GM19239 (cell line): ENCODE measurements at regions not wholly inside any gene's neighbourhood (a gene's known extent, or its start where the extent isn't known, plus 50 kb on each side); places are given as distances from the start of the nearest gene placed in this dataset.
A peak's percentile ranks its signal among the peaks of the same experiment; 100 is the strongest.
"Not testable (repeated sequence)": the region's sequence is repeated elsewhere in the genome, so short reads cannot be mapped to it uniquely, and the experiment has no call there.

ENCODE experiments used
- DNase-seq: peaks from one replicate; pipeline ENCODE4 v3.0.0; 2011; ENCODE audit warnings: low spot score; ENCODE audit not compliant: insufficient read length
- FAIRE-seq: peaks from 2 replicates; lab custom pipeline; 2011; peaks lifted over from hg19 to GRCh38; lab: Jason Lieb, UNC

DNA sequence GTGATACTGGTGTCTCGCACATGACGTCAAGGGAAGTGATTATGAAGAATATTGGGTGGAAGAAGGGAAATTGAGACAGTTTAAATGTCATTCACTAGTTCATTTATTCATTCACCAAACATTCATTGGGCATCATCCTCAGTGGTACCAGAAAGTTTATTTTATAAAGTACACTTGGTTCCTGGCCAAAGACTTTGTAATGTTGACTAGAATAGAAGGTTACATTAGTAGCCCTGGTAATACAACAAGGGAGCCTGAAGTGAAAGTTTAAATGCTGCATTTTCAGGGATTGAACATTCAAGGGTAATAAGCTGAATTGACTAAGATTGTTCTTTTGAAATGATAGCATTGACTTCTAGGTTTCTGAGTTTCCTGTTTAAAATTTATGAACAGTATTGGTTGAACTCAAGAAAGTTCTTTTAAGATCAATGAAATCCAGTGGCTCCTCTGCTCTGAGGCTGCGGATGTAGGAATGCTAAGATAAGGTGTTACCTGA is 236.8 kb upstream of the BTG1 start:
- no peak for FAIRE-seq
- no peak for DNase-seq

DNA sequence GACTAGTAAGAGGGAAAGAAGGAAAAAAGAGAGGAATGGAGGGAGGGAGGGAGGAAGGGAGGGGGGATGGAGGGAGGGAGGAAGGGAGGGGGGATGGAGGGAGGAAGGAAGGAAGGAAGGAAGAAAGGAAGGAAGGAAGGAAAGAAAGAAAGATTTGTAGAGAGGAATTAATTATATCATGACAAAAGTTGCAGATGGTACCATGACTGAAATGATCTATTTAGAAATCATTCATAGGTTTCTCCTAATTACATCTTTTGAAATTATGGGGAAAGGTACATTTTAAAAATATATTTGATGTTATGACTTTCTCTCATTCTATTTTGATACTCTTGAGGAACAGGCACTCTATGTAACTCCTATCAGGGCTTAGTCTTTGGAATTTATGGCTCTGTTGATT is 236.2 kb upstream of the BTG1 start:
- FAIRE-seq, result no peak
- no peak for DNase-seq

DNA sequence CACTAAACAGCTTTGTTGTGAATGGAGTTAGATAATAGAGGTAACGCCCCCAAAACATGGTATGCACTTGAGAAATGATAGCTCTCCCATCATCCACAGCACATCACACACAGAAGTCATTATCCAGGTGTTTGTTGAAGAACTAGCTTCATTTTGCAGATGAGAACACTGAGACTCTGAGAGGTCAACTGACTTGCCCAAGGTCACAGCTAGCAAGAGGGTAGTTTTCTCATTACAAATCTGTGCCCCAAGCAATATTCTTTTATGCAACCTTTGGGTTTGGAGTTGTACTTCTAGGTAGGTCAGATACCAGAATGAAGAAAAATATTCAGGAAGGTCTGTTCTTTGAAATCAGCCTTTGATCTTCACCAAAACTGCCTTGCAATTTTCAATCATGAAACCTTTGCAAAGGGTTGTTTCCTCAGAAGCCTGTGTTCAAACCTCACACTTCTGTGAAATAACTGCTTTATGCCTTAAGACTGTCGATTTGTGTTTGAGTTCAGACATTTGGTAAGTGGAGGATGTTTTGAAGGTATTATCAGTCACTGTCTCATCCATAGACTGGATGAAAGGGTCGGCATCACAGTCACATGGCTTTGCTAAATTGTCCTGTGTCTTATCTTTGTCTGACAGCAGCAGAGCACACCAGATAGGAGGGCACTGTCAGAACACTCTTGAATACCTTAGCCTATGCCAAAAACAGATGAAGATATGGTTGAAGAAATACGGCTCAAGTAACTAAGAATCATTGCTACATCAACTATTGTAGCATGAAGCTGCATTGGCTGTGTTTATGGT is 233.2 kb upstream of the BTG1 start:
- DNase-seq, result no peak
- FAIRE-seq, result no peak

DNA sequence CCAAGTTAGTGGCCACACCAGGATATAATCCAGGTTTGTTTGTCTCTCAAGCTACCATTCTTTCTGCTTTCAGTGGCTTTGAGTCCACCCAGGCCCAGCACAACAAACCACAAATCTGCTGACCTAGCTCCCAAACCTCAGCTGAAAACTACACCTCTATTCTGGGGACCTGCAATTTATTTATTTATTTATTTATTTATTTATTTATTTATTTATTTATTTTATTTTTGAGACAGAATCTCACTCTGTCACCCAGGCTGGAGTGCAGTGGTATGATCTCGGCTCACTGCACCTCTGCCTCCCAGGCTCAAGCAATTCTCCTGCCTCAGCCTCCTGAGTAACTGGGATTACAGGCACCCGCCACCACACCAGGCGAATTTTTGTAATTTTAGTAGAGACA is 229.9 kb upstream of the BTG1 start:
- DNase-seq, FAIRE-seq: not testable (repeated sequence)

DNA sequence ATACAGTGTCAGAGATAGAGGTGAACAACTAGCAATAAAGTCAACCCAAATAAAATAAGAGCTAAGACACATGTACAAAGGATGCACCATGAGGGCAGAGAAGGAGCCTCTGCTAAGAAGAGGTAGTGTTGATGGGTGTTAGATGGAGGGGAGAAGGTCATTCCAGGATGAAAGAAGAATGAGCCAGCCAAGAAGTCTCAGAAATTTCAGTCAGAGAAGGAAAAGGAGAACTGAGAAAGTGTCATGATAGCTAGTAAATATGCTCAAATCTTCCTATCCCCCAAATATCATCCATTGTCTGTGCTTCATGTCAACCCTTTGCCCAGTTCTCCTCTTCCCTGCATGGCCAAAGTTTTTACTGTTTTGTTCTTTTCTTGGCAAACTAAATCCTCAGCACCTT is 225.2 kb upstream of the BTG1 start:
- peak; percentile 58 for FAIRE-seq
- no peak for DNase-seq

DNA sequence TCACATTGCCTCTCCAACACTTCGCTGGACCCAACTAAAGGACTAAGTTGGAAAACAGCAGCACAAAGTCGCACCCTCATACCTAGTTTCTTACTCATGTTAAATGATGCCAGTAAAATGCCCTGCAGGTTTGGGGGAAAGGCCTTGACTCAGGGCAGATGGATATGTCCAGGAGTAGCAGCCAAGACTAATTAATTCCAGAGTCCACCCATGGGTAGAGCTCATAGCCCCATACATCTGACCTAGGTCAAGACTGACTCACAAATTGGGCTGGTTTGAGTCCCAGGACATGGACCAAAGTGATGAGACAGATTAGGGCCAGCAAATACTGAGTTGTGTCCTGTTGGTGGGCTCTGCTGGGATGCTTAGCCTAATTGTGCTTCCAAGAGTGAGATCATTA is 224.0 kb upstream of the BTG1 start:
- DNase-seq, result no peak

DNA sequence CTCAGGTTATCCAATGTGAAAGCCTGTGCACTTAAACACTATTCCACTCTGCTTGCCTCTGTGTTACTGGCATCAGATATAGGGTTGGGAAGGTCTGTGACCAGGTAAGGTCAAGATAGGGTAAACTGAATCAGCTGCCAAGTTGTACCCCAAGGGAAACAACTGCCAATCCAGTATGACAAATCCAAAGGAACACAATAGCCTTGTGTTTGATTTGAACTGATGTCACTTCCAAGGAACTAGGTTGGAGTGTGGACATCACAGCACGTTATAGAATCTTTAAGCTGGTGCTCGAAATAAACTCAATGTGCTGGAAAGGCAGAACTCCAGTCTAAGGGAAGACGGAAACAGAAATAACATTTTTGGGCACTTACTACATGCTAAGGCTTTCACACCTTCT is 223.4 kb upstream of the BTG1 start:
- DNase-seq (no peak), FAIRE-seq (no peak)

More for the DNA sequence above, 224.0 kb upstream of the BTG1 start:
- no peak for FAIRE-seq

DNA sequence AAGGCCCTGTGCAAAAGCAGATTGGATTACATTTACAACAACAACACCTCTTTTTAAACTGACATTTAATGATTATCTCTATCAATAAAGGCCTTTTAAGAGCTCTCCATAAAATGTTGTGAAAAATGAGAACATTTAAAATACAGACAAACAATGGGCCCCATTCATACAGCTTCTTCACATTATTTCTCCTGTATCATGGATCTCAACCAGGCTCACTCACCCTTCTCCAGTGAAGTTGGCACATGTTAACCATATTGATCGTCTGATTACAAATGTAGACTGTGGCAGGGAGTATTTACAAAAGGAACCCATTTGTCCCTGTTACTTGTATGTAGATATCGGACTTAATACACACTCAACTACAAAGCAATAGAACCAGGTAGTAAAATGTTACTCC is 220.2 kb upstream of the BTG1 start:
- DNase-seq (no peak), FAIRE-seq (no peak)

DNA sequence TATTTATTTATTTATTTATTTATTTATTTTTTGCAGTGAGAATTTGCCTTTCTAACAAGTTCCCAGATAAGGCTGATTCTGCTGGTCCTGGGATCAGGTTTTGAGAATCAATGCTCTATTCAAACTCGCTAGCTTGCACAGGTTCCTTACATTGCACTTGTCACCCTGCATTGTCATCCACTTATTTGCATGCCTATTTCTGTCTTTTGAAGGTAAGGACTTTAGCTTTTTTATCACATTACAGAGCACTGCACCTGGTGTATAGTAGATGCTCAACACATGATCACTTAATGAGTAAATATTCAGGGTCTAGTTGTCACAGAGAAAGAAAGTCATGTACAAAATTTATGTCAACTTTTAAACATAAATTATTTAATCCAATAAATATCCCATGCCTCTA is 219.7 kb upstream of the BTG1 start:
- FAIRE-seq (peak; percentile 90), DNase-seq (no peak)

DNA sequence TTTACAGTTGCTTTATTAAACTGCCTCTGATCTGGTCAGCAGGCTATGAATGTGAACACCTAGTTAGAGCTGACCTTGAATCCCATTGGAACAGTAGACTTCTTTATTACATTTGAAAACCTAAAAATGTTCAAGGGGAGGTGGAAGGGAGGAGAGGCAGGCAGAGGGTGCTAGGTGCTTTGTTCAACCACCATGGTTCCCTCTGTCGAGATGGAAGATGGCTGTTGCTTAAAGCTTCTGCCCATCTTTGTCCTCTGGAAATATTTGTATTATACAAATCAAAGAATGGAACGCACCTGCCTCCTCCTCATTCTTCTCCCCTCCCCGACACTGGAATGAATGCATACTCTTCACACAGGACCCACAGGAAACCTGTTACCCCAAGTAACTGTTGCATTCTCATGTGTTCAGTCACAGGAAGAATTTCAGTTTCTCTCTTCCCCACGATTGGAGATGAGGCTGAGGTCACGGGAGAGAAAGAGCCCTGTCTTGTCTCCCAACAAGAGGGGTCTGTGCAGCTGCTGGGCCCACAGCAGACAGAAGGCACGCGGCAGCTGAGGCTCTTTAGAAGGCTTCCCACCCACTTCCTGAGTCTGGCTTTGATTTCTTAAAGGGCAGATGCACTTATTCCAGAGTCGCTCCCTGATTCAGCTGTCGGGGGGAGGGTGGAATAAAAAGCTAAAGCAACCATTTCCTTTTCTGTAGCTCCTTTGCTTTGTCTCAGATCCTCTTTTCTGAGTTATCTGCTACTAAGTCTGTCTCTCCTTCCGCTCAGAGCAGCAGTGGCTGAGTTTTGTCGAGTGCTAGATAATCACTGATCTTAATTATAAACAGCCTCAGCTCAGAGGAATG is 217.9 kb upstream of the BTG1 start:
- DNase-seq, result peak; percentile 27
- peak; percentile 100 for FAIRE-seq

DNA sequence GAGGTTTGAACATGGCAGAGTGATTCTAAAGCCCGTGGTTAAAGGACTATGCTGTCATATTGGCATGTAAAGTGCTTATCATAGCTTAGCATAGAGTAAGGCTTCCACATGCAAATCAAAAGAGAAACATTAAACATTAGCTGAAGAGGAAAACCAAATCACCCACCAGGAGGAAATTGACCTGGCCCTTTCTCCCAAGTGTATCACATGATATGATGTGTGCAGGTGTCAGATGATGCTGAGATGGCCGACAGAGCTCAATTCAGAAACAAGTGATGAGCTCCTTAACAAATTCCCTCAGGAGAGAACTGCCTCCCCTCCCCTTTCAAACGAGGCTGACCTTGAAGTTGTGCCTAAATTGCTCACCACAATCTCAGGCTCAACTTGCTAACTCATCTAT is 217.1 kb upstream of the BTG1 start:
- no peak for FAIRE-seq
- DNase-seq, result no peak

DNA sequence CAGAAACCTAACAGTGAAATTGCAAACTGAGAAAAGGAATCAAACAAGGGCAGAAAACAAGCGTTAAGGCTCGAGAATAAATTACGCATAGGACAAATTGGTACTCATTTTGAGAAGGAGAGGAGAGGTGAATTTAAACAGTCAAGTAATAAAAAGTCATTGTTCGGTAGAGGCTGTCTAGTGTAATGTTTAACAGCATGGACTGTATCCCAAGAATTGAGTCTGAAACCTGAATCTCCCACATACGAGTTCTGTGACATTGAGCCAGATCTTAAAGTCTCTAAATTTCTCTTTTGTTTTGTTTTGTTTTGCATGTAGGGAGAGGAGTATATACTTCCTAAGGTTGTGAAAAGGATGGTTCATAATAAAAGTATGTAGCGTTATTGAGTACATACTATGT is 216.5 kb upstream of the BTG1 start:
- FAIRE-seq, result no peak
- DNase-seq, result no peak

DNA sequence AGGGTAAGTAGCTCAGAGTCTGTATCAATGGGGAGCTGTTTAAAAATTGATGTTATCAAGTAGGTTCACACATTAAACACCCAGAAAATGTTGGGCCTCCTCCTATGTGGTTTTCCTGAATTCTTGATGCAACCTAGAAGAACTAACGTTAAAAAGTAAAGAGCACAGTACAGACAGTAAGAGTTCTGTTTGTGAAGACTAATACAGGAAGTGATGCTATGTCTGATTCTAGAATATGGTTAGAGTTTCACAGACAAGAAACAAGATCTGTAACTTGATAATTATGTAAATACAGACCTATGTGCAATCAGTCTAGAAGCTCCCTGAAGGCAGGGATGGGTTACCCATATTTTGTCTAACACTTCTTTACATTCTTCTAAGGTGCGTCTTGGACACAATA is 214.9 kb upstream of the BTG1 start:
- DNase-seq (no peak), FAIRE-seq (no peak)

DNA sequence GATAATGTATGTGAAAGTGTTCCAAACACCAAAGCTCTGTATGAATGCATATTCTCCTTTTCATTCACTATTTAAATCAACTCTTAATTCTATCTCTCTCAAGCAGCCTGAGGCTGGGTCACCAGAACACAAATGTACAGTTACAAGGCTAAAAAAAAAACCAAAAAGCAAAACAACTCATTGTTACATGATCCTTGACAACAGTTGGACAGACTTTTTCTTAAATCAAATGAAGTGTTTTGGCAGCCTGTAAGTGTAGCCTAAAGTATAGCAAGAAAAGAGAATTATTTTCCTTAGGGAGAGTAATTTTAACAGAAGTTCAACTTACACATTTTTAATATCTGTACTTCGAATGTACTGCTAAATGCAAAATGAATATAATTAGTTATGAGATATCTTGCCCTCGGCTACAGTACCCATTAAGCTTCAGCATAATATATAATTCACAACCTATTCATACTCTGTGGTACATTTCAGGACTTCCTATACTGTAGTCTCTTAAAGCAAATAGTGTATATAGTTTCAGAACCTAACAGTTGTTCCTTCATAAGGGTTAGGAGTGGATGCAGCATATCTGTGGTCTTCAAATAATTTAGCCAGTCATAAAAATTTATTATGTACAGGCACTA is 214.0 kb upstream of the BTG1 start:
- FAIRE-seq (peak; percentile 62), DNase-seq (no peak)

DNA sequence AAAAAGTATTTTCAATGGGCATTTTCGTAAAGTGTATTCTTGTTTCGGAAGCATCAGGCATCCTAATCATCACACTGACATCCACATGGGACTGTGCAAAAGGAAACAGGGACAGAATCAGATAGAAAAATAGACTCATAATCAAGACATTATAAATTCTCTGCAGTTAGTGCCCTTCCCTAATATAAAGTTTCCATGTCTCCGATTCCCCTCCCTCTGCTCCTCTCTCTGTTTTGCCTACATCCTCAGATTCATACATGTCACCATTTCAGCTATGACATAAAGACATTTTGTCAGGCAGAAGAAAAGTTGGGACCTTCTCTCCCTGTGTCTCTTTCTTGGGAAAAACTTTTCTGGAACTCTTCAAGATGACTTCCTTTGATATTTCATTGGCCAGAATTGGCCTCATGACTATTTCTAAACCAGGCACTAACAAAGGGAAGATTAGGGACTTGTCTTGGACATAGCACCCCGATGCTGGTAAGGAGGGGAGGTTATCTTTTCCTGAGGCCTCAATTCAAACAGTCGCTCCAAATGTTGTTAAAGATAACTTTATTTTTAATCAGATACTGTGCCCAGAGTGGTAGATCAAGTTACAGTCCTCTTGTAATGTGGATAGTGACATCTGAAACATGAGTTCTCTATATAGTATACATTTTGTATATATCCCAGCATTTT is 212.1 kb upstream of the BTG1 start:
- FAIRE-seq, result no peak

DNA sequence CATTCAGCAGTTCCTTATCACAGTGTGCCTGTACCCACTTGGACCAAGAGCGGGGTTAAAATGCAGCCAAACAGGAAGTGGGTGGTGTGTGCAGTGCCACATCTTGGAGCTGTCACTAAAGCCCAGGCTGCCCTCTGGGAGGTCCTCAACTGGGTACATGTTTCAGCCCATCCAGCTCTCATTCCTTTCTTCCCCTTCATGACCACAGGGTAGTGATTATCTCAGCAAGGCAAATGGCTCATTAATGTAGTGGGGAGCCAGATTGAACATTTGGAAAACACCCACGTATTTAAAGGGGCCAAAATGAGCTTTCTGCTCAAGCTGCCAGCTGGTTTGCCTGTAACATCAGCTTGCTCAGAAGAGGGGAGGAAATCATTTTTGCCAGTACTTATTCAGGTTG is 210.8 kb upstream of the BTG1 start:
- DNase-seq (no peak), FAIRE-seq (peak; percentile 83)

More for the DNA sequence above, 212.1 kb upstream of the BTG1 start:
- no peak for DNase-seq

DNA sequence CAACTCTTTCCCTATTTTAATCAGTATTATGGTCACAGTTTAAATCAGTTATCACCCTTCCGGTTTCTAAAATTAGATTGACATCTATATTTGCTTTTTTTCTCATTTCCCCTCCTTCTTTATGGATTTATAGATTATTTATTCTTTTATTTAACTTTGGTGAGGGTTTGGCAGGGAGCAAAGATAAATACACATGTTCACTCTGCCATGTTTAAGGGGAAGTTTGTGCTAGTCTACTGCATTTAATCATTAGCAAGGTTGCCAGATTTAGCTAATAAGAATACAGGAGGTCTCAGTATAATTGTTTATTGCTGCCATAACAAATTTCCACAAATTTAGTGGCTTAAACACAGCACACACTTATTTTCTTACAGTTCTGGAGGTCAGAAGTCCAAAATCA is 204.0 kb upstream of the BTG1 start:
- FAIRE-seq, result no peak
- no peak for DNase-seq

DNA sequence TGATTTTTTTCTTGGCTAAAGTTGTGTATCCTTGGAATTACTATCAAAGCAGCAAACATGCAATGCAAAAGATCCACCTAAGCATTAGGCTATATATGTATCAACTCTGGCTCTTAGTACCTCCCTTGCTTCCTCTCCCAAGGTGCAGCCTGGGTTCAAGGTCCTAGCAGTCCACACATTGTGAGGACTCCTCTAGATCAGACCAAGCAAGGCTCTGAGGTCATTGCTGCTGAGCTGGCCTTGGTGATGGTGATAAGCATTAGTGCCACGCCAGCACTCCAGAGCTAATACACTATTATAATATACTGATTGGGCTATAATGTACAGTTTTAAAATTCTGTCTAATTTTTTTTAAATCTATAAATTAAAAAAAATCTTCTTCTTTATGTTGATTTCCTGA is 196.9 kb upstream of the BTG1 start:
- DNase-seq, result no peak
- FAIRE-seq, result no peak

DNA sequence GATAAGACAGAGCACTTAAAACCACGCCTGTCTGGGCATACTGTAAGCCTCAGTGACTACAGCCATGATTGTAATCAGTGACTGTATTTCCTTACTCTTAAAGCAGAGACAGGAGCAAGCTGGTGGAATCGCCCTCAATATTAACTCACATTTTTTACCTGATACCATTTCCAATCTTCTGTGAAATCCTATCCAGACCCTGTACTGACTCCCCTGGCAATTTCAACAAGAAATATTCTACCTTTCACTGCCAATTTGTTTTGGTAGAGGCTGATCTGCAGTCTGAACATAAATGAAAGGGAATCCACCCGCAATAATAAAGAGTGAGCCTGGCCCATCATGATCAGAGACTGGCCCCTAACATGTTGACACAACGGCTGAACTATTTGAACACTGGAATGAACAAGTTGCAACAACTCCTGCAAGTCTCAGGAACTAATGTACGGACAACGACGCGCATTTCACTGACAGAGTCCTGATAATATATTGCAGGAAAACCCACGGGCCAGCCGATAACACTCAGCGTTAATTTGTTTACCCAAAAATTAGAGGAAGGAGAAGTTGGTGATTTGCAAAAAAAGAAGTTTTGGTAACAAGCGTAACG is 195.5 kb upstream of the BTG1 start:
- FAIRE-seq, result peak; percentile 84
- no peak for DNase-seq
